ENCODE measurements at regions not wholly inside any gene's neighbourhood (a gene's known extent, or its start where the extent isn't known, plus 50 kb on each side); places are given as distances from the start of the nearest gene placed in this dataset.

- DNase-seq, result no peak
Measured at GRCh38 chr3:175913286-175913685, 1054.2 kb downstream of the NAALADL2 start.

DNA sequence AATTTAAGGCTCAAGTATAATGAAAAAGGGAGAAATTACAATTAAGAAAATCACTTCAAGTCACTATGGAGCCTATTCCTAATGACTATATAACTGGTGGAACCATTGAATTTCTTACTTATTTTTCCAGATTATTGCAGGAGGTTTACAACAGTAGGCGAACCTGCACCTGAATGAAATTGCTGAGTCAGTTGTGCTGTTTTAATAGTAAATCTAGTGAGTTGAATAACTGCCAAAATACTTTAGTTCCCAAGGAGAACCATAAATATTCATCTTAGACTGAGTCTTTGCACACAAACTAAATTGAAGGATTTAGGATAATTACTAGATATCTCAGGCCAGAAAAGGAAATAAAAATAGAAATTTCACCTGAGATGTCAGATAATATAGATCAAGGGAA is 1052.8 kb downstream of the NAALADL2 start:
- DNase-seq, result no peak

- DNase-seq, result no peak
Measured at GRCh38 chr3:175902226-175902625, 1043.1 kb downstream of the NAALADL2 start.

GRCh38 chr3:175898194-175898593 is 1039.1 kb downstream of the NAALADL2 start:
- no peak for DNase-seq

- DNase-seq, result no peak
Measured at GRCh38 chr3:175896655-175897054, 1037.5 kb downstream of the NAALADL2 start.

DNA sequence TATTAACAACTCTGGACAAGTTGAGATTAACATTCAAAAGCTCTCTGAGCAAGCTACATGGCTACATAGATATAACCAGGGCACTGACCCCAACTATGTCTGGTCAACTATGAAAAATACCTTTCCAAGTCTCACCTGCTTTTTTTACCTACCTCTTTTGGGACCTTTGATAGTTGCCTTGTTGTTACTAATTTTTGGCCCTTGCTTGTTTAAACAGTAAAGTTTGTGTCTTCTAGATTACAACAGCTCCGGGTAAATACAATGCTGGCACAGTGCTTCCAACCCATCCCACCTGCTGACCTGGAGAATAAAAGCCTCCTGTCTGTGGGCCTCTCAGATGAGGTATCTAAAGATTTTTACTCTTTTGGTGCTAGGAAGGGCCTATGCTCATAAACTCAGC is 1036.6 kb downstream of the NAALADL2 start:
- no peak for DNase-seq

- DNase-seq, result no peak
Measured at GRCh38 chr3:175893566-175893965, 1034.4 kb downstream of the NAALADL2 start.

DNA sequence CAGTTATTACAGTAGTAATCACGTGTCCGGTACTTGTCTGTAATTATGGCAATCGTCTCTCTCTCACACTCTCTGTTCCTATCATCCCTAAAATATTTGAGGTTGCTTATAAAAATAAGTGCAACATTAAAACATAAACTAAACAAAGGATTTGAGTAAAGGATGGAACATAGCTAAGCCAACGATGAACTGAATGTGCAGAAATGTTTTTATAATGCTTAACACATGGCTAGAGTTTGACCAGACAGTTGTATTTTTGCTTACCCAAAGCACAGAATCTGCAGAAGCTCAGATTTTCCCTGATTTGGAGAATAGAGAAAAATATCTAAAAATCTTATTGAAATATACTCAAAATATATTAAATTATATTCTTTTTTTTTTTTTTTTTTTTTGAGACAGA is 1030.9 kb downstream of the NAALADL2 start:
- no peak for DNase-seq

GRCh38 chr3:175885231-175885766 is 1026.2 kb downstream of the NAALADL2 start:
- no peak for DNase-seq

- no peak for DNase-seq
Measured at GRCh38 chr3:175879417-175879816, 1020.3 kb downstream of the NAALADL2 start.

- no peak for DNase-seq
Measured at GRCh38 chr3:175869404-175869803, 1010.3 kb downstream of the NAALADL2 start.

DNA sequence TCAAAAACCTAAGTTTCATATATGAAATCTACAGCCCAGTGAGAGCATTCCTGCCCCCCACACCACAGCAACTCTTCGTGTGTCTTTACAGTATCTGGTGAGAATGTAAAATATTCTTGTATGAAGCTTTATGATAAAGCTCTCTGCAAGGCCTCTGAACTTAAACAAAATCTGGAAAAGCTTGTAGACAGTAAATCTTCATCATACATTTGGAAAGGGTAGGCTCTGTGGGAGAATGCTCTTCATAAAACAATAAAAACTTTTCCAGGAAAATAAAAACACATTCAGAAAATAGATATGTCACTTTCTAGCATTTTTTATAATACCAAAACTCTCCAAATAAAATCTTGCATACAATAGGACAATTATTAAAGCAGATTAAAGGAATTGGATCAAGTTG is 1009.5 kb downstream of the NAALADL2 start:
- DNase-seq, result no peak

DNA sequence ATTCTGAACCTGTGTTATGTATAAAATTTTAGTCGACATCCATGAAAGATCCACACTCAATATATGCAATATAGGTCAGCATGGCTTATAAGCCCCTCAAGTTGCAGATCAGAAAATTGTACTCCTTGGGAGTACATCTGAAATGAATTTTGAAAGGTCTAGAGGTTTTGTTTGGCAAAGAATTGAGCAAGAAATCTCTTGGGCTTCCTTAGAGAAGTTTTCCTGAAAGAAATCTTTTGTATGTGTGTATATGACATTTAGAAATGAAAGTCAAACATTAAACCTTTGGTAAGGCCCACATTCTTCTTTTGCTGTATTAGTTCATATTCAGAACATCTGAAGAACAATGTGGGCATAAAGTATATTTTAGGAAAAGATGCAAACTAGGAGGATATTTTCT is 1006.6 kb downstream of the NAALADL2 start:
- DNase-seq, result no peak

GRCh38 chr3:175861916-175862315 is 1002.8 kb downstream of the NAALADL2 start:
- no peak for DNase-seq

Measured in GF-D8 (cell line).